Right hindlimb (tissue), 1 donor: ENCODE measurements at regions not wholly inside any gene's neighbourhood (a gene's known extent, or its start where the extent isn't known, plus 50 kb on each side); places are given as distances from the start of the nearest gene placed in this dataset.
A peak's percentile ranks its signal among the peaks of the same experiment; 100 is the strongest.
"Not testable (repeated sequence)": the region's sequence is repeated elsewhere in the genome, so short reads cannot be mapped to it uniquely, and the experiment has no call there.

ENCODE experiments used
- DNase-seq: peaks from one replicate; pipeline ENCODE4 v3.0.0-alpha.2; 2018

DNA sequence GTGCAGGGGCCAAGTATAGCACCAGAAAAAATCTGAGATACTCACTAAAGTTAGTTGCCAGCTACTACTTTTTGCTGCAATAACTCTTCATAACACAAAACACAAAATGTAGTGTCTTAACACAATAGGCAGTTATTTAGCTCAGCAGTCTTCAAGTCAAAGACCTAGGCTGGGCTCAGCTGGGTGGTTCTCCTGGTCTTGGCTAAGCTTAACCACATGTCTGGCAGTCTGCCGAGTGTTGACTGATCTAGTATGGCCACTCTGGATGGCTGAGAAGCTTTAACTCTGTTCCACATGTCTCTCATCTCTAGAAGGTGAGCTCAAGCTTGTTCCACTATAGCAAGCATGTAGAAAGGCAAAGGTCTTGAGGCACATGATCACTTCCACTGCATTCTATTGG is 451.6 kb downstream of the SOX11 start:
- DNase-seq, result no peak

DNA sequence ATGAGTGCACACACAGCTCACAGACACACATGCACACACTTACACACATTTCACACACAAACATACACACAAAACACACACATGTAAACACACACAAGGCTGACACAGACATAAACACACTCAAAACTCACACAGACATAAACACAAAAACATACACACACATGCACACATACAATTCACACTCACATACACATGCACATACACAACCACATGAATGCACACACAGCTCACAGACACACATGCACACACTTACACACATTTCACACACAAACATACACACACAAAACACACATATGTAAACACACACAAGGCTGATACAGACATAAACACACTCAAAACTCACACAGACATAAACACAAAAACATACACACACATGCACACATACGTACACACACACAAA is 455.0 kb downstream of the SOX11 start:
- not testable (repeated sequence) for DNase-seq

DNA sequence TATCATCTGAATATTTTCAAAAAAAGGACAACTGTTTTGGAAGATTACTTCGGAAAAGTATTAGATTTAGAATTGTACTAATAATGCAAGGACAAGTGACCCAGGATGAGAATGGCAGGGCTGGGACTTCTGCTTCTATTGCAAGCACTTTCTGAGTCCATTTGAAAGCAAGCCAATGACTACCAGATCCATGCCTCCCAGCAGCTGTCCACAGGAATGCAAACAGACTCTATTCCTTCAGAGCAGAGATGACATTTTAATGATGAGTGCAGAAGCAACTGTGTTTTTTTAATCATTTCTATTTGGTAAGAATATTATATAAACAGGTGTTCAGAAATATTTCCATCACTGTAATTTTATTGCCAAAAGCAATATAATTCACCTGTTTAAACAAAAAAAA is 456.7 kb downstream of the SOX11 start:
- DNase-seq, result peak; percentile 57

DNA sequence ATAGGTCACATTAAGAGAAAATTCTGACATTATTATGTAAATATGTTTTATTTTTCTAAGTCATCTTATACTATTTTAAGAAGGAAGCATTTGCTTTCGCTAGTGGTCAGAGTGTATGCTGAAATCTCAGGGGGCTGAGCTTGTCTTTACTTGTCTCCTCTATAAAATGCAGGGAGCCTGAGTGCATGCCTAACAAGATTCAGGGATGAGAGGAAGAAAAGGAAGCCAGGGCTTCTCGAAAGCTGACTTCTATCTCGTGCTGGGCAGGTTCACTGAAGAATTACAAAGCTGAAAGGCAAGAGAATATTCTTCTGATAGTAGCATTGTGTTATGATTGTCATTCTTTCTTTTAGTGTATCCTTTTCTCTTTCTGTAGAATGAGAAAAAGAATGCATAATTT is 467.4 kb downstream of the SOX11 start:
- DNase-seq, result no peak

DNA sequence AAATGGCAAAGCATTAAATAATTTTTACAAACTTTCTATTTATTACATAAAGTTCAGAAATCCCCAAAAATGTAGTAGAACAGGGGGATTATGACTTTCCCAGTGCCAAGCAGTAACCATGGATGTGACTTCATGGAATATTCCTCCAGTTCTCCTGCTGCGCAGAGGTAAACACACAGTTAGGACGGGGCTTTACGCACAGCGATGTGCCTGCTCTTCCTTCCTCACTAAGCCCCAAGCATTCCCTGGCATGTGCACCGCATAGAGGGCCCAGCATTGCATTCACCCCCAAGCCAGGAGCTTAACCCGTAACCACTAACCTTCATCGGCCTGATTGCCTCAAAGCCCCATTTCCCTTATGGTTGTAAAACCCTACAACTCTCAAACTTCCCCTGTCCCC is 471.7 kb downstream of the SOX11 start:
- DNase-seq, result no peak

DNA sequence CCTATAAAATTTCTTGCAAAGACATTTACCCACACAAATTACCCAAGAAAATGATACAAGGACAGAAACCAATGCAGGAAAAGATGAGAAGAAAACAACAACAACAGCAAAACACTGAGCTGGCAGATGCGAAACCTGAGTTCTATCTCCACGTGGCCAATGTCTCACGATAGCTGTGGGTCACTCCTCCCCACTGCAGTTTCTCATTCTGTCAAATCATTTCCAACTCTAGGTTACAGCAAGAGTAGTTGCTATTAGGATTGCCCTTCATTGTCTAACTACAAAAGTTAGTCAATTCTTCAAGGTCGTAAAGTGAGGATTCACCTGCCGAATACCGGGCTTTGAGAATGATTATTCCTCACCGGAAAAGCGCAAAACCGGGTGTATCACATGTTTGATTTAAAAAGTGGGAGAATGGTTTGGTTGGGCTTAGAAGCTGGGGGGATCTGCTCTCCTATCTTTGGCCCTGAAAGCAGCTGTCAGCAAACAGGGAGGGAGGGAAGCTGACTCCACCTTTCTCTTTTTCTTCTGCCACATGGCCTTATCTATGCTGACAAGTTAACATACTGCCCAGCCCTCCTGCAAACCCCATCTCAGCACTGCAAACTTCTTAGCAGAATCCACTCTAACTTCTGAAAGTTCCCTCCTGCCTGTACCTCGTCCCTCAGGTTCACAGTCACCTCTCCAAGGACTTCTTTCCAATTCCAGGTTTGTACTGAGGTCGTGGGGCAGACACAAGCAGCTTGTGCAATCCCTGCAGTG is 473.0 kb downstream of the SOX11 start:
- no peak for DNase-seq

DNA sequence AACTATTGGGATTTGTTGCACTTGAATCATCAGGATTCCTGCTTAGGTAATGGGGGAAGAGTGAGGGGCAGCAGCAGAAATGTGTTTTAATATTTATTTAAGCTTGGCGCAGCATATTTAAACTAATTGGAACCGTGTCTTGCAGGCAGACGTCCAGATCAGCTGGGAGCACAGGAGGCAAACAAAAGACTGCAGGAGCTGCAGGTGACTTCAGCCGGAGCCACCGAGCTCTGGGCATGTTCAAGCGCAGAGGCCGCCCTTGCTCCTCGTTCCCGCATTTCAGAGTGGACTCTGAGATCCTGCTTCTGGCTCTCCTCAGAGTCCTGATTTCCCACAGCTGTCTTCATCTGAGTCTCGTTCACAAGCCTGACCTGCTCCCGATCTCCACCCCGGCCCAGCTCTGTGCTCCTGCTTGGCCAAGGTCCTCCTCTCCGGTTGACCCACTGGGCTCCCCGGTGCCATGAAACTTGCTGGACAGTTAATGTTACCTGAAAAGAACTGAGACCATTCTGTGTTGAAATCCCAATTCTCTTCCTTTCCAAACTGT is 475.5 kb downstream of the SOX11 start:
- no peak for DNase-seq

DNA sequence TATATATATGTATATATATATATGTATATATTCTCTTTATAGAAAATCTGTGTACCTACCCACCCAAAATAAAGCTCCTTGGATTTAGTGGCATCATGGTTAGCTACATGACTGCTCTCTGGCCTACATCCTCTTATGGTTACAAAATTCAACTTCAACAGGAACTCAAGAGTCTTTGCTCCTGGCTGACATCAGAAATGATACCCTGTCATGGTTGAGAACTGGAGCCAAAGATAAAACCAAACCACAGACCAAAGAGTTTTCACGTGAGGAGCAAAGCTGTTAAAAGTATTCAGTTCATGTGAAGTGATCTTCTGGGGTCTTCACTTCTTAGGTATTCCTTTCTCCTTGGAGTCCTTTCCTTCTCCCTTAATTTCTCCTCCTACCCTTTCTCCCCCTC is 476.3 kb downstream of the SOX11 start:
- no peak for DNase-seq

DNA sequence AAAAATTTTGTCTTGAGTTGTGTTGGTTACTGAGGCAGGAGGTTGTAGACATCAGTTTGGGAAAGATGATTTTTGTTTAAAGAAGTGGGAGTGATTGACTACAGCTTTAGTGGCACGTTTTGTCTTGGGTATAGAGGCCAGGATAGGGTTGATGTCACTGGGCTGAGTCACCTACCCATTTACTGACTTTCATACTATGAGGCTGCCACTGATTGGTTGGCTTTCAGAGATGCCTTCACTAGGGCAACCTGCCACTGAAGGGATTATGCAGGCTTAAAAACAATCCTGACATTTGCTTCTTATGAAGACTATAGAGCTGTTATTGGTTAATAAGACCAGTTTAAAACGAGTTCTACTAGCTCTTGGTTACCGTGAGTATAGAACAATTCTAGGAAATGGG is 479.1 kb downstream of the SOX11 start:
- DNase-seq, result no peak

DNA sequence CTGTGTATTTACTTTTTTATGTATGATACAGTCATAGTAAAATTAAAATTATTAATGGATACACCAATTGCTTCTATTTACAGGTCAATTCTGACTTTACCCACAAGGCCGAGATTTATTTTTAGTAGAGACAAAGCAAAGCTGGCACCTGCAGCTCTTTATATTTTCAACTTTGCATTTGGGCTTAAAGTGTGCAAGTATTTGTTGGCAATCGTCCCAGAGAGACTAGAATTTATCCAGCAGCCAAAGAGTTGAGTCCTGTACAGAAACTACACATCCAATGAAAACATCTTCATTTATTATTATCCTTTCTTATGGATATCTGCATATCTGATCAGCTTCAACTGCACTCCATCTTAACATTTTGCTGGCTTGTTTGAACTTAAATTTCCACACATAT is 485.6 kb downstream of the SOX11 start:
- no peak for DNase-seq

DNA sequence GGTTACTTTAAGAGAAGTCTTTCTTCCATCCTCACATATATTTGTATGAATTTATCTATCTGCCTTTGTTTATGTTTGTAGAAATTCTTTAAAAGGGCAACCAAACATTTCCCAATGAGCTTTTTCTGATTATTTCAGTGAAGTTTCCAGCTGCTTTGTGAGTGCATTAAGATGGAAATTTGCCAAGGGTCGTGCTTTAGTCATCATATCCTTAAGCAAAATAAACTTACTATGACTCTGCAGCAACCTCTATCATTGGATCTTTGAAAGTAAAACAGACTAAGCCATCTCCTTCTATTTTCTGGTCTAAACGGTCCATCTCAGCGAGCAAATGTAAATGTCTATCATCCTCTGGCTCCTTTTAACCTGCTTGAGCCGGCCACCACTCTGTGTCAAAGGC is 489.3 kb downstream of the SOX11 start:
- no peak for DNase-seq

DNA sequence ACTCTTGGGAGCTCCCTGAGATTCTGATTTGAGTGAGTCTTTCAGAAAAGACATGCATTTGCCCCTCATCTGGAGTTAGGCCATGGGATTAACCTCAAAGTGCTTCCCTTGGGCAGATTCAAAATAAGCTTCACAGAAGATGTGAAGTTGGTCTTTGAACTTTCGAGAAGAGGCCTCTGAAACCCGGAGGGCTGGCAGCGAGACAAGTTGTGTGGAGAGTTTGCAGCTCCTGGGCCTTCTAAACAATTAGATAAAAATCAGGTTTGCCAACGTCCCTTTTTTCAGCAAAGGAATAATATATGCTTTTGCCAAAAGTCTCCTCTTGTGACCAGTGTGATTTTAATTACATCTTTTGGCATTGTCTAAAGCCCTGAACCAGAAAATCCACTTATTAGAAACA is 489.7 kb downstream of the SOX11 start:
- no peak for DNase-seq

DNA sequence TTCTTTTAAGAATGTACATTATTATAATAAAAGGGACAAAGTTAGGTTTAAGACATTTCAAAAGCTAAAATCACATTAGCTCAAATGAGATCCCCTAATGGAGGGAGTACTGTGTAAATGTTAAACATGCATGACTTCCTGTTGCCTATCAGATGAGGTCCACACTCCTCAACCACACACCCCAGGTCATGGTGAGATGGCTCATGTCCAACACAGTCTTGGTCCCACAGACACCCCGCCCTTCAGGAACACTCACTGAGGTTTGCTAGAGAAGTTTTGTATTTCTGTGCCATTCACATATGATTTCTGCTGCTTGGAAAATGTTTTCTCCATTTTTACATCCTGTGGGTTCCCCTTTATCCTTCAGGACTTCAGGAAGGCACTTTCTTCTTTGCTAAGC is 491.0 kb downstream of the SOX11 start:
- DNase-seq, result no peak

DNA sequence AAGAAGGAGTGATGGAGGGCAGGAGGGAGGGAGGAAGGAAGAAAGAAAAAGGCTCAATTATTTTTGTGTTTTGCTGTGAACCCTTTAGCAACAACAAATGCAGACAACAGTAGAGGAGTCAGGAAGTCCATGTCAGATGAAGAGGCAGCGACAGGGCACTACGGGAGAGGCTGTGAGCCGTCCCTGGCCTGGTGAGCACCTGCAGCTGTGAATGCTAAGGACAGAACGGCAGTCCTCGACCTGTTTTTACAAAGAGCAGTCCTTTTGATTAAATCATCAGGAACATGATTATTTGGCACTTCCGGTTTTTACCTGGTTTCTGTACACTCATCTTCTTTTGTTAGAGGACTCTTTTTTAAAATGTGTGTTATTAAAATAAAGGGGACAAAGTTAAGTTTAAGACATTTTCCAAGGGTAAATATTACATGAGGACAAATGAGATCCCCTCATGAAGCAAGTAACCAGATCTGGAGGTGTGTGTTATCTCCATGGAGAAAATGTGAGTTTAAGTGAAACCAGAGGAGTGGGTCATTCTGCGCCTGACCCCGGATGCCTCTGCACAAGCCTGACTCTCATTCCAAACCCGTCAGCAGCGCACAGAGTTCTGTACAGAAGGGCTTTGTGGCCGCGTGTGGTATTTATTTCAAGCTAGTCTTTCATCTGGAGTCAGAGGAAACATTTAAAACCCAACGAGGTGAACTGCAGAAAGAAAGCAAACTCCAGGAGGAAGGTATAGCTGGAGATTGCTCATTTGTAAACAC is 492.5 kb downstream of the SOX11 start:
- DNase-seq, result no peak

DNA sequence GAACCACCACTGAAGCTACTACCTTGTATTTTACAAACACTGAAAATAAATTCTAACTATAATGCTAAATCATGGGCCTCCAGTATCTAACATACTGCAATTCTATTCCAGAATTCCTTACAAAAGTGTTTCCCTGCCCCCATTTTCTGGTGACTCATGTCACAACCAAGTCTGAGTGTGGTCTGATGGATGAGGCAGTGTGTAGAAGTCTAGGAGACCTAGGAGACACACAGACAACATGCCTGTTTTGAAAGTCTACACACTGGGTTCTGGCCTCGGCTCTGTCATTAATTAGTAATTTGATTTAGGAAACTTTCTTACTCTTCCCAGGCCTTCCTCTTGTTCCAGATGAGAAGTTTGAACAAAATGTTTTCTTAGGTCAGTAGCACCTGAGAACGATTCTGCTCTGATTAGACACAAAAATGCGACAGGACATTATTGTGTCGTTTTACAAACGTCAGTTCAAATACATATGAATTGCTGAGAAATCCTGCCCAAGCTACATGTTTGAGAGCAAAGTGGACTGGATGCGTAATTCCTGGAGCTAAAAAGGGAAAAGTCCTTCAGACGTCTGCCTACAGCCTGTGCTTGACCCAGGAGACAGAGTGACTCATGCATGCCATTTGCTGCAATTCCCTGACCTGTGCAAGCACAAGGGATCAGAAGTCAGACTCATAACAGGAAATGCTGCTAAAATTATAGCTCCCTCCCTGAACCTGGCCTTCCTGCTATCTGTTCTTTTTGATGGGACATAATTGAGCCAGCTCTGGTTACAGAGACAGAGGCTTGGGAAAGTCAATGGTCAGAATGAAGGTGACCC is 494.4 kb downstream of the SOX11 start:
- peak; percentile 33 for DNase-seq

DNA sequence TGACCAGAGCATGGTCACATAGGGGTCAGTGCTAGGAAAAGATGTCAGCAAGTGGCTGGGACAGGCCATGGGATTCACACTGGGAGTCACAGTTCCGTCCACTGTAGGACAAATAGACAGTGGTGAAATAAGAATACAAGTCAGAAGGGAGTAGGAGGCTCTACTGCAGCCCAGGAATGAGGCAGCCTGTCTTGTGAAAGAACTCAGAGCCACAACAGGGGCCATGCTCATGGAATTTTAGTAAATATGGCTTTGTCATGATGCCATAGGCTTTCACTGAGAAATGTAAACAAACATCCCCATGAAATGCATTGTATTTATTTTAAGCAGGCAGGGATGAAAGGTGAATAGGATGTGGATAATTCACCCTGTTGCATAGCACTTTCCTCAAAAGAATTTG is 504.3 kb downstream of the SOX11 start:
- DNase-seq, result no peak

DNA sequence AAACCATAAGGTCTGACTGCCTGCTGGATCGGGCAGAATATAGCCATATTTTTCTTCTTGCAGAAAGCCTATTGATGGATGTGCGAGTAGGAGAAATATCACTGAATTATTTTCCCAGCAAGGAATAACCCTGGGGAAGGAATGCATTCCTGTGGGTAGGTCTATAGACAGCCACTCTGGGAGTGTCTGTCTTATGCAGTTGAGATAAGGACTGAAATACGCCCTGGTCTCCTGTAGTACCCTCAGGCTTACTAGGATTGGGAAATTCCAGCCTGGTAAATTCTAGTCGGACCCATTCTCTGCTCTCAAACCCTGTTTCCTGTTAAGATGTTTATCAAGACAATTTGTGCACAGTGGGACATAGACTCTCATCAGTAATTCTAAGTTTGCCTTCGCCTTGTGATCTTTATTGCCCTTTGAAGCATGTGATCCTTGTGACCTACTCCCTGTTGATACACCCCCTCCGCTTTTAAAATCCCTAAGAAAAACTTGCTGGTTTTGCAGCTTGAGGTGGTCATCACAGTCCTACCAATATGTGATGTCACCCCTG is 506.3 kb downstream of the SOX11 start:
- DNase-seq, result not testable (repeated sequence)

DNA sequence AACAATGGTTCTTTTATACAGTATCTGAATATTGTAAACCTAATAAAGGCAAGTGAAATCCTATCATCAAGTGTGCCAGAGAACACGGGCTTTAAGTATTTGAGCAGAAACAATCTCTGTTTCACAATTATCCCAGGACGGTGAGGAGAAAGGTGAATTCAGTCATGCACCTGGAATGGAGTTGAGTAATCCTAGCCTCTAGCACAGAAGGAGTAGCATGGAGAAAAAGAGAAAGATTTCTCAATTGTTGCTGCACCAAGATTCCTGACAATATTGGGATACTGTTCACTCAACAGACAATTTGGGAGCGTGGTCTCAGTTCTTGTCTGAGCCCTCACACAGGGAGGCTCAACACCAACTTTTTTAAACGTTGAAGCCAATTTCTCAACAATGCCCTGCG is 510.6 kb downstream of the SOX11 start:
- DNase-seq, result no peak

DNA sequence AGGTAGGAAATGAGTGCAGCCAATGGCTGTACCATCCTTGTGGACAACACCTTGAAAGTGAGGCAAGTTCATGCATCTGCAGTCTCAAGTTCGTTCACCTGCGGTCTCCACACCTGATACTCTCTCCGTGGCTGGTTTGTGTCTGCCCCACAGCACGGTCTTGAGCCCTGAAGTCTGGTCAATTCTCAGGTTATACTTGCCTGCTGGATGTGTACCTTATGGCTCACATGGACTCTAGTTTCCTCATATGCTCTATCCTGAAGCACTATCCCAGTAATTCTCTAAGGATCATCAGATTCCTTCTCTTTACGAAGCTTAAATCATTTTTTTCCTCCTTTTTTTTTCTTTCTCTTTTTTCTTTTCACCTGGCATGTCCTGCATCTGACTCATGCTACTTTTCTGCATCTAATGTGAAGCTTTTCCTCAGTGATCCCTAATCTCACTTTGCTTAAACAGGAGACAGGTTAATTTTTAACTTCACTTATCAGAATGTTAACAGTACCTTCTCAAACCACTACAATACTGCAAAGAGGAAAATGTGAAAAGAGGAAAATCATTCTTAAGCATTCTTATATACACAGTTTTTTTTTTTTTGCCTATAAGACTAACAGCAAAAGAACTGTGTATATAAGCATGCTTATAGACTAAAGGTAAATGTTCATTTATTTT is 511.2 kb downstream of the SOX11 start:
- DNase-seq, result no peak

DNA sequence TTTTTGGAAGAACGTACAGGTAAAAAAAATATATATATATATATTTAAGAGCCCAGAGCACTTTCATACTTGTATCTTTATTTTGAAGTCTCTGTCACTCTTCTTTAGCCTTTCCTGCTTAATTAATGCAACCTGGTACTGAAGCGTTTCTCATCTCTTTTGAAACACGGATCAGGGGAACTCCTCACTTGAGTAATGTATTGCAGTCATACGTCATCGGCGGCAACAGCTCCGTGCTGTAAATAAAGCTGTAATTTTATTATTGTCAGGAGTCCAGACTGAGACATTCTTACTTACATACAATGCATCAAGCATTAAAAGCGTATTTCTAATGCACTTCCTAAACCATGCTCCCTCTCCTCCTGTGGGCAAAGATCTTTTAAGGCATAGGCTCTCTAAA is 514.7 kb downstream of the SOX11 start:
- no peak for DNase-seq

DNA sequence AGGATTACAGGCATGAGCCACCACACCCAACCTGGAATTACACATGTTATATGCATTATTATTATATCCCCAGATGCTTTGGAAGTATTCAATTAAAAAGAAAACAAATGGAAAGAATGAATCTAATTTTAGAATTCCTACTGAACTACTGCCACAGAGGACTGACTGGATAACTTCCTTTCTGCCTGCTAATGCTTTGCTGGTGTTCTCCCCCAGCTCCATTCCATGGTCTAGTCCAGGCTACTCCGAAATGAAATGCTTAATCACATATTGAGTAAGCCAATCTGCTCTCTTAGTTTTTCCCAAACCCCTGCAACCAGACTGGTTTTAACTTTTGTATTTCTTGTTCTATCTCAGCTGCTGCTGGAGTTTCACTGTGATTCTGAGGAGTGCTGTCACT is 519.1 kb downstream of the SOX11 start:
- DNase-seq, result no peak

DNA sequence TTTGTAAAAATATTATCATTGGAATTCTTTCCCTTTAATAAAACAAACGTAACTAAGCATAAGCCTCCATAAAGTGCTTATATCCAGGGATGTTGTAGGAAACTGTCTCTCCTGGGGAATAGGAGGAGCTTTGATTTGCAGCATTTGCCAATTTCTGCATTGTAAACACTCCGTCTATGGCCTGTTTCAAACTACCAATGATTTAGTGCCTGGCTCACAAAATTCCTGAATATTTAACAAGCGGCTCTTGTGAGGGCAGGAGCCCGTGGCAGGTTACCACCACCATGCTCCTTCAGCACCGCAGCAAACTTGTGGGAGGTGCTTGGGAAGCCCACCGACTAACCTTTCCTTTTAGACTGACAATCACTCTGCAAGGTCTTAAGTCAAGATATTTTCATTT is 520.3 kb downstream of the SOX11 start:
- DNase-seq, result no peak
